ENCODE measurements at regions not wholly inside any gene's neighbourhood (a gene's known extent, or its start where the extent isn't known, plus 50 kb on each side); places are given as distances from the start of the nearest gene placed in this dataset.
"Not testable (repeated sequence)": the region's sequence is repeated elsewhere in the genome, so short reads cannot be mapped to it uniquely, and the experiment has no call there.

- DNase-seq (ENCODE audit: extremely low spot score, insufficient read length, low read depth) (no peak), FAIRE-seq (no peak)
These were observed 121.9 kb downstream of the SMIM20 start for GRCh38 chr4:26035921-26036320.

- no peak for FAIRE-seq
- no peak for DNase-seq (ENCODE audit: extremely low spot score, insufficient read length, low read depth)
These were observed 125.8 kb downstream of the SMIM20 start for GRCh38 chr4:26039639-26040359.

GRCh38 chr4:26044524-26044923 lies 130.5 kb downstream of the SMIM20 start:
- DNase-seq (ENCODE audit: extremely low spot score, insufficient read length, low read depth): no peak
- FAIRE-seq: no peak

GRCh38 chr4:26044983-26045382 lies 131.0 kb downstream of the SMIM20 start:
- no peak for FAIRE-seq
- no peak for DNase-seq (ENCODE audit: extremely low spot score, insufficient read length, low read depth)

- no peak for DNase-seq (ENCODE audit: extremely low spot score, insufficient read length, low read depth)
- FAIRE-seq: no peak
These were observed 133.8 kb downstream of the SMIM20 start for GRCh38 chr4:26047795-26048194.

- no peak for FAIRE-seq
- no peak for DNase-seq (ENCODE audit: extremely low spot score, insufficient read length, low read depth)
These were observed 134.4 kb downstream of the SMIM20 start for GRCh38 chr4:26048378-26048882.

GRCh38 chr4:26048950-26049349 lies 134.9 kb downstream of the SMIM20 start:
- DNase-seq (ENCODE audit: extremely low spot score, insufficient read length, low read depth): no peak

GRCh38 chr4:26049447-26049846 lies 135.4 kb downstream of the SMIM20 start:
- FAIRE-seq: no peak

More at GRCh38 chr4:26048950-26049349, 134.9 kb downstream of the SMIM20 start:
- no peak for FAIRE-seq

GRCh38 chr4:26050212-26050643 lies 136.2 kb downstream of the SMIM20 start:
- DNase-seq (ENCODE audit: extremely low spot score, insufficient read length, low read depth) (no peak), FAIRE-seq (no peak)

More at GRCh38 chr4:26049447-26049846, 135.4 kb downstream of the SMIM20 start:
- DNase-seq (ENCODE audit: extremely low spot score, insufficient read length, low read depth): no peak

GRCh38 chr4:26050671-26051070 lies 136.7 kb downstream of the SMIM20 start:
- DNase-seq (ENCODE audit: extremely low spot score, insufficient read length, low read depth): no peak
- no peak for FAIRE-seq

- no peak for FAIRE-seq
- DNase-seq (ENCODE audit: extremely low spot score, insufficient read length, low read depth): no peak
These were observed 137.2 kb downstream of the SMIM20 start for GRCh38 chr4:26051240-26051639.

GRCh38 chr4:26052663-26053541 lies 138.9 kb downstream of the SMIM20 start:
- DNase-seq (ENCODE audit: extremely low spot score, insufficient read length, low read depth) (no peak), FAIRE-seq (no peak)

- no peak for DNase-seq (ENCODE audit: extremely low spot score, insufficient read length, low read depth)
- FAIRE-seq: no peak
These were observed 139.7 kb downstream of the SMIM20 start for GRCh38 chr4:26053761-26054160.

GRCh38 chr4:26055855-26056254 lies 141.8 kb downstream of the SMIM20 start:
- FAIRE-seq (no peak), DNase-seq (ENCODE audit: extremely low spot score, insufficient read length, low read depth) (no peak)

GRCh38 chr4:26056406-26056805 lies 142.4 kb downstream of the SMIM20 start:
- DNase-seq (ENCODE audit: extremely low spot score, insufficient read length, low read depth): no peak
- no peak for FAIRE-seq

- FAIRE-seq: not testable (repeated sequence)
These were observed 143.8 kb downstream of the SMIM20 start for GRCh38 chr4:26057839-26058238.

GRCh38 chr4:26058537-26058936 lies 144.5 kb downstream of the SMIM20 start:
- FAIRE-seq: no peak
- DNase-seq (ENCODE audit: extremely low spot score, insufficient read length, low read depth): no peak

More at GRCh38 chr4:26057839-26058238, 143.8 kb downstream of the SMIM20 start:
- DNase-seq (ENCODE audit: extremely low spot score, insufficient read length, low read depth): not testable (repeated sequence)

GRCh38 chr4:26059391-26060154 lies 145.6 kb downstream of the SMIM20 start:
- DNase-seq (ENCODE audit: extremely low spot score, insufficient read length, low read depth) (no peak), FAIRE-seq (no peak)

- DNase-seq (ENCODE audit: extremely low spot score, insufficient read length, low read depth): no peak
- FAIRE-seq: no peak
These were observed 146.3 kb downstream of the SMIM20 start for GRCh38 chr4:26060286-26060685.
